ENCODE measurements at regions not wholly inside any gene's neighbourhood (a gene's known extent, or its start where the extent isn't known, plus 50 kb on each side); places are given as distances from the start of the nearest gene placed in this dataset.

DNA sequence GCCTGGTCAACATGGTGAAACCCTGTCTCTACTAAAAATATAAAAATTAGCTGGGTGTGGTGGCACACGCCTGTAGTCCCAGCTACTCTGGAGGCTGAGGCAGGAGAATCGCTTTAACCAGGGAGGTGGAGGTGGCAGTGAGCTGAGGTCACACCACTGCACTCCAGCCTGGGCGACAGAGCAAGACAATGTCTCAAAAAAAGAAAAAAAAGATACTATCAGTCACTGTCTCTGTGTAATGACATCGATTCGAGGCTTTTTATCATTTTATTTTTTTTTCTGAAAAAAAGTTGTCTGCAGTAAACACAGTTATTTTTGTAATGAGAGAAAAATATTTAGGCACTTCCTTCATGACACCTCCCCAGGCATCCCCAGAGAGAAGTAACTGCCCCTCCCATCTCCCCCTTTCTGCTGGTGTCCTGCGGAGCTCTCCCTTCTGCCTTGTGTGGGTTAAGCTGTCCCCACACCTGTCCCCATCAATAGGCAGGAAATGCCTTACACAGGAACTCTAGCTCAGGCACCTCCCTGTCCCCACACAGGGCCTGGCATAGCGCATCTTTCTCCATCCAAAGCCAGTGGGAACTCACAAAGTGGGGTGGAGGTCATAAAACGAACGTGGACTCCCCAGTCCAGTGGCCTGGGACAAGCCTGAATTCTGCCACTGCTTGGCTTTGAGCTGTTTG is 132.0 kb downstream of the SYF2 start:
- Histone ChIP-seq H2AFZ (replicated peaks; ENCODE audit: low read length, poor library complexity) (no peak overlapping the region), H3K23ac (ENCODE audit: low read depth, low read length) (no peak overlapping the region), H3K27ac (ENCODE audit: insufficient read depth, low read length) (no peak overlapping the region), H4K20me1 (ENCODE audit: insufficient read depth, low read length) (no peaks in the 10 kb centered on the region), H3K14ac (replicated peaks; ENCODE audit: low read depth, low read length) (no peak overlapping the region), H3K36me3 (ENCODE audit: control insufficient read depth, insufficient read depth, low read length) (no peaks in the 10 kb centered on the region), H2AK5ac (ENCODE audit: low read depth, low read length) (no peak overlapping the region), H4K91ac (ENCODE audit: insufficient read depth, low read depth, low read length) (no peak overlapping the region), H3K9me1 (ENCODE audit: insufficient read depth, low read length) (no peaks in the 10 kb centered on the region), H2AK9ac (replicated peaks; ENCODE audit: low read depth, low read length, poor library complexity) (no peak overlapping the region), H2BK120ac (ENCODE audit: low read depth, low read length) (no peak overlapping the region), H2BK15ac (ENCODE audit: low read depth, low read length) (no peak overlapping the region), H3K27me3 (ENCODE audit: control insufficient read depth, insufficient read depth, low read length) (peaks cover 56% of the 10 kb centered on the region), H3K9ac (ENCODE audit: low read depth, low read length) (no peak overlapping the region), H2BK20ac (ENCODE audit: low read depth, low read length) (no peak overlapping the region), H3K56ac (ENCODE audit: extremely low read depth, insufficient read depth, low read length) (no peak overlapping the region), H3K4me1 (ENCODE audit: control insufficient read depth, insufficient read depth, low read length) (no peaks in the 10 kb centered on the region), H4K8ac (ENCODE audit: low read depth in 2 of 2, low read length in 2 of 2) (no peak overlapping the region), H3K4me2 (ENCODE audit: low read depth, low read length) (no peak overlapping the region), H3K4ac (ENCODE audit: low read depth, low read length) (no peak overlapping the region), H3K79me1 (ENCODE audit: low read depth in 1 of 2, low read length in 2 of 2) (no peaks in the 10 kb centered on the region), H3K9me3 (ENCODE audit: control insufficient read depth, insufficient read depth, low read length) (peaks cover 6% of the 10 kb centered on the region), H3K18ac (ENCODE audit: low read depth, low read length) (no peak overlapping the region), H4K5ac (ENCODE audit: low read depth, low read length) (no peak overlapping the region), H2BK5ac (ENCODE audit: low read depth, low read length, poor library complexity, severe bottlenecking) (no peak overlapping the region), H3K4me3 (ENCODE audit: insufficient read depth, low read depth, low read length) (no peak overlapping the region)
- 100% methylated on average over 1 of the region's 9 CpGs; no CpG with 5 or more reads in 1 of the 2 experiments for WGBS, 2 experiments (ENCODE audit: extremely low coverage in 2 of 2, insufficient read length in 1 of 2)
- BruUV-seq (replicated peaks), result no TSS peak
- dilution Hi-C loops (cut with HindIII; ENCODE audit: low sequenced_read_pairs, unreplicated experiment) (no loop called here), in situ Hi-C loops (cut with MboI; ENCODE audit: low sequenced_read_pairs) (loop anchor here (5.0 kb wide), 2 partner anchors 168 to 248 kb away; partner anchors contain the start of gene RUNX3), intact Hi-C loops (cut with micrococcal nuclease) (no loop called here)
- POLR2A ChIA-PET (ENCODE audit: unreplicated experiment), result no interaction called here
- TF ChIP-seq BHLHE40 (IDR thresholded peaks at IDR 0.05; ENCODE audit: low read depth, low read length), result no peak
- TF ChIP-seq FOS (IDR thresholded peaks at IDR 0.05; ENCODE audit: low read depth, low read length), result no peak
- TF ChIP-seq RAD21 (IDR thresholded peaks at IDR 0.05; ENCODE audit: low read length), result no peak
- TF ChIP-seq, protein P1, sequence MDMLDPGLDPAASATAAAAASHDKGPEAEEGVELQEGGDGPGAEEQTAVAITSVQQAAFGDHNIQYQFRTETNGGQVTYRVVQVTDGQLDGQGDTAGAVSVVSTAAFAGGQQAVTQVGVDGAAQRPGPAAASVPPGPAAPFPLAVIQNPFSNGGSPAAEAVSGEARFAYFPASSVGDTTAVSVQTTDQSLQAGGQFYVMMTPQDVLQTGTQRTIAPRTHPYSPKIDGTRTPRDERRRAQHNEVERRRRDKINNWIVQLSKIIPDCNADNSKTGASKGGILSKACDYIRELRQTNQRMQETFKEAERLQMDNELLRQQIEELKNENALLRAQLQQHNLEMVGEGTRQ (IDR thresholded peaks at IDR 0.05; ENCODE audit: low read depth, low read length), result no peak
- no peak for TF ChIP-seq CEBPB (IDR thresholded peaks at IDR 0.05; ENCODE audit: low read depth, low read length)
- TF ChIP-seq MAZ (IDR thresholded peaks at IDR 0.05; ENCODE audit: borderline replicate concordance, low read depth, low read length), result no peak
- no peak for TF ChIP-seq ELK1 (IDR thresholded peaks at IDR 0.05; ENCODE audit: borderline replicate concordance, low read depth, low read length)
- TF ChIP-seq RCOR1 (IDR thresholded peaks at IDR 0.05; ENCODE audit: insufficient replicate concordance, low read length), result no peak
- no peak for TF ChIP-seq POLR2A (IDR thresholded peaks at IDR 0.05; ENCODE audit: low read depth, low read length)
- no peak for TF ChIP-seq CHD1 (IDR thresholded peaks at IDR 0.05; ENCODE audit: low read depth, low read length)
- TF ChIP-seq, protein P2, sequence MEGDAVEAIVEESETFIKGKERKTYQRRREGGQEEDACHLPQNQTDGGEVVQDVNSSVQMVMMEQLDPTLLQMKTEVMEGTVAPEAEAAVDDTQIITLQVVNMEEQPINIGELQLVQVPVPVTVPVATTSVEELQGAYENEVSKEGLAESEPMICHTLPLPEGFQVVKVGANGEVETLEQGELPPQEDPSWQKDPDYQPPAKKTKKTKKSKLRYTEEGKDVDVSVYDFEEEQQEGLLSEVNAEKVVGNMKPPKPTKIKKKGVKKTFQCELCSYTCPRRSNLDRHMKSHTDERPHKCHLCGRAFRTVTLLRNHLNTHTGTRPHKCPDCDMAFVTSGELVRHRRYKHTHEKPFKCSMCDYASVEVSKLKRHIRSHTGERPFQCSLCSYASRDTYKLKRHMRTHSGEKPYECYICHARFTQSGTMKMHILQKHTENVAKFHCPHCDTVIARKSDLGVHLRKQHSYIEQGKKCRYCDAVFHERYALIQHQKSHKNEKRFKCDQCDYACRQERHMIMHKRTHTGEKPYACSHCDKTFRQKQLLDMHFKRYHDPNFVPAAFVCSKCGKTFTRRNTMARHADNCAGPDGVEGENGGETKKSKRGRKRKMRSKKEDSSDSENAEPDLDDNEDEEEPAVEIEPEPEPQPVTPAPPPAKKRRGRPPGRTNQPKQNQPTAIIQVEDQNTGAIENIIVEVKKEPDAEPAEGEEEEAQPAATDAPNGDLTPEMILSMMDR (conservative IDR thresholded peaks at IDR 0.05; ENCODE audit: low read depth, low read length), result no peak
- no peak for TF ChIP-seq MAFK (IDR thresholded peaks at IDR 0.05; ENCODE audit: low read depth, low read length)
- no peak for DNase-seq
- no peak for ATAC-seq (ENCODE audit: low read depth)
- CTCF ChIA-PET, result interaction anchor here (0.7 to 1.6 kb wide), 4 partner anchors 105 to 370 kb away, joined by 3 read pairs; no protein-coding TSS in a partner anchor

Data from IMR-90 (cell line).